Testis (tissue), 2 donors: ENCODE measurements at regions not wholly inside any gene's neighbourhood (a gene's known extent, or its start where the extent isn't known, plus 50 kb on each side); places are given as distances from the start of the nearest gene placed in this dataset.

Experiments
- POLR2A ChIP-seq: fragments of 450-650 bp; IDR thresholded peaks from one replicate; pipeline ENCODE4 v1.6.1; 2017; ENCODE audit warnings: antibody characterized with exemption, mild to moderate bottlenecking, moderate library complexity
- TF ChIP-seq, protein P1 (sequence below), 3 experiments: fragments of 450-650 bp in 2 of 3; fragments of 200-600 bp in 1 of 3; sonication (generic) in 1 of 3; IDR thresholded peaks; one replicate each; pipeline ENCODE4 v1.5.1; 2016 to 2019; ENCODE audit warnings: antibody characterized with exemption in 3 of 3, mild to moderate bottlenecking in 2 of 3, moderate library complexity in 1 of 3

DNA sequence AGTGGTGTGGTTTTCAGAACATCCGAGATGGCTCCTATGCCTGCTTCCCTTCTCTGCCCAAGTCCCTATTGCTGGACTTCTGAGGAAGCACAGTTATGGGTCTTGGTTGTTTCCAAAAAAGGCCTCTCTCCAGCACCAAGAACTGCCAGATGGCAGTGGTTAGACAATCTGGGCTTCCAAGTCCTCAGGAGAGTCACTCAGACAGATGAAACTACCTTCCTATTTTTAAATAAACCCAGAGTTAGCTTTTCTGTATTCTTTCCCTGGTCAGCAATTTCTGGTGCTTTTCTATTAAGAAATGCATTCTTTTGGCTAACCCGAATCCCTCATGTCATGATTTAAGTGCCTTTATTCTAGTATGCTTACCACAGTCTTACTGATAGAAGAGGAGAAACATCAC is 245.9 kb downstream of the PRDM2 start:
- no peak for TF ChIP-seq POLR2A
- TF ChIP-seq, protein P1, sequence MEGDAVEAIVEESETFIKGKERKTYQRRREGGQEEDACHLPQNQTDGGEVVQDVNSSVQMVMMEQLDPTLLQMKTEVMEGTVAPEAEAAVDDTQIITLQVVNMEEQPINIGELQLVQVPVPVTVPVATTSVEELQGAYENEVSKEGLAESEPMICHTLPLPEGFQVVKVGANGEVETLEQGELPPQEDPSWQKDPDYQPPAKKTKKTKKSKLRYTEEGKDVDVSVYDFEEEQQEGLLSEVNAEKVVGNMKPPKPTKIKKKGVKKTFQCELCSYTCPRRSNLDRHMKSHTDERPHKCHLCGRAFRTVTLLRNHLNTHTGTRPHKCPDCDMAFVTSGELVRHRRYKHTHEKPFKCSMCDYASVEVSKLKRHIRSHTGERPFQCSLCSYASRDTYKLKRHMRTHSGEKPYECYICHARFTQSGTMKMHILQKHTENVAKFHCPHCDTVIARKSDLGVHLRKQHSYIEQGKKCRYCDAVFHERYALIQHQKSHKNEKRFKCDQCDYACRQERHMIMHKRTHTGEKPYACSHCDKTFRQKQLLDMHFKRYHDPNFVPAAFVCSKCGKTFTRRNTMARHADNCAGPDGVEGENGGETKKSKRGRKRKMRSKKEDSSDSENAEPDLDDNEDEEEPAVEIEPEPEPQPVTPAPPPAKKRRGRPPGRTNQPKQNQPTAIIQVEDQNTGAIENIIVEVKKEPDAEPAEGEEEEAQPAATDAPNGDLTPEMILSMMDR (IDR thresholded peaks at IDR 0.05), result no peak
